ENCODE measurements at regions not wholly inside any gene's neighbourhood (a gene's known extent, or its start where the extent isn't known, plus 50 kb on each side); places are given as distances from the start of the nearest gene placed in this dataset.

GRCh38 chr2:8558956-8559355 lies 122.9 kb upstream of the ID2 start:
- TF ChIP-seq CTCF (IDR thresholded peaks at IDR 0.05) (no peak), POLR2A (IDR thresholded peaks at IDR 0.05) (no peak)
